Activated CD4-positive, alpha-beta memory T cell treated with anti-CD3 and anti-CD28 coated beads for 36 hours (primary cell): ENCODE measurements at regions not wholly inside any gene's neighbourhood (a gene's known extent, or its start where the extent isn't known, plus 50 kb on each side); places are given as distances from the start of the nearest gene placed in this dataset.

Source experiments
- CTCF ChIA-PET: fragments of 350-600 bp; sonication (Branson Sonifier 250); formaldehyde crosslinking; loops from one replicate; lab custom pipeline; 2021; ENCODE audit warnings: antibody characterized with exemption, inconsistent platforms; lab: Charles Lee
- POLR2A ChIA-PET: fragments of 350-600 bp; sonication (Branson Sonifier 250); formaldehyde crosslinking; loops from one replicate; lab custom pipeline; 2021; ENCODE audit warnings: antibody characterized with exemption; lab: Charles Lee
- DNase-seq: peaks from one replicate; pipeline ENCODE4 v3.0.0-alpha.2; 2020
- H3K27ac Mint-ChIP-seq: one replicate; pipeline ENCODE4 v1.8.0; 2021; ENCODE audit warnings: mixed read lengths
- H3K27me3 Mint-ChIP-seq: one replicate; pipeline ENCODE4 v1.8.0; 2021; ENCODE audit warnings: mixed read lengths
- H3K36me3 Mint-ChIP-seq: one replicate; pipeline ENCODE4 v1.8.0; 2021; ENCODE audit warnings: mixed read lengths
- H3K4me1 Mint-ChIP-seq: one replicate; pipeline ENCODE4 v1.8.0; 2021; ENCODE audit warnings: low read depth, mixed read lengths
- H3K4me3 Mint-ChIP-seq: one replicate; pipeline ENCODE4 v1.8.0; 2021; ENCODE audit warnings: mild to moderate bottlenecking, mixed read lengths
- H3K9me3 Mint-ChIP-seq: one replicate; pipeline ENCODE4 v1.8.0; 2021; ENCODE audit warnings: mixed read lengths
- intact Hi-C: fragments of 100-400 bp; cut with micrococcal nuclease; formaldehyde crosslinking; loops from one replicate; pipeline ENCODE4 v1.15.1; 2023

GRCh38 chr13:79871594-79871993 is 390.6 kb downstream of the NDFIP2 start:
- ChIA-PET POLR2A (no interaction called here), CTCF (no interaction called here)
- no peak overlapping the region for H3K4me3 Mint-ChIP-seq
- DNase-seq: no peak
- H3K27ac Mint-ChIP-seq: no peak overlapping the region
- intact Hi-C loops: no loop called here
- H3K4me1 Mint-ChIP-seq: no peaks in the 10 kb centered on the region
- no peaks in the 10 kb centered on the region for H3K36me3 Mint-ChIP-seq
- H3K9me3 Mint-ChIP-seq: no peaks in the 10 kb centered on the region
- H3K27me3 Mint-ChIP-seq: no peaks in the 10 kb centered on the region

GRCh38 chr13:79870766-79871165 is 389.8 kb downstream of the NDFIP2 start:
- intact Hi-C loops: no loop called here
- Mint-ChIP-seq H3K36me3 (no peaks in the 10 kb centered on the region), H3K4me3 (no peak overlapping the region), H3K27me3 (no peaks in the 10 kb centered on the region), H3K9me3 (no peaks in the 10 kb centered on the region), H3K4me1 (no peaks in the 10 kb centered on the region), H3K27ac (no peak overlapping the region)
- DNase-seq: no peak
- ChIA-PET CTCF (no interaction called here), POLR2A (interaction anchor here (0.6 kb wide), 1 partner anchor 132 kb away, joined by 3 read pairs; no protein-coding TSS in a partner anchor)

GRCh38 chr13:79870123-79870522 is 389.2 kb downstream of the NDFIP2 start:
- CTCF ChIA-PET: no interaction called here
- no peaks in the 10 kb centered on the region for H3K9me3 Mint-ChIP-seq
- POLR2A ChIA-PET: no interaction called here

GRCh38 chr13:79869326-79869725 is 388.4 kb downstream of the NDFIP2 start:
- intact Hi-C loops: no loop called here
- Mint-ChIP-seq H3K27me3 (no peaks in the 10 kb centered on the region), H3K4me3 (no peak overlapping the region), H3K27ac (no peak overlapping the region), H3K36me3 (no peaks in the 10 kb centered on the region), H3K9me3 (no peaks in the 10 kb centered on the region), H3K4me1 (no peaks in the 10 kb centered on the region)
- POLR2A ChIA-PET: no interaction called here
- CTCF ChIA-PET: no interaction called here
- DNase-seq: no peak

More at GRCh38 chr13:79870123-79870522, 389.2 kb downstream of the NDFIP2 start:
- intact Hi-C loops: no loop called here
- Mint-ChIP-seq H3K36me3 (no peaks in the 10 kb centered on the region), H3K27me3 (no peaks in the 10 kb centered on the region), H3K4me1 (no peaks in the 10 kb centered on the region), H3K4me3 (no peak overlapping the region), H3K27ac (no peak overlapping the region)
- no peak for DNase-seq

- Mint-ChIP-seq H3K36me3 (no peaks in the 10 kb centered on the region), H3K4me3 (no peak overlapping the region), H3K27me3 (no peaks in the 10 kb centered on the region), H3K27ac (no peak overlapping the region), H3K4me1 (no peaks in the 10 kb centered on the region), H3K9me3 (no peaks in the 10 kb centered on the region)
- ChIA-PET CTCF (no interaction called here), POLR2A (no interaction called here)
- intact Hi-C loops: no loop called here
- DNase-seq: no peak
Measured at GRCh38 chr13:79867254-79867653, 386.3 kb downstream of the NDFIP2 start.

- no peak for DNase-seq
- H3K4me3 Mint-ChIP-seq: no peak overlapping the region
- H3K27me3 Mint-ChIP-seq: no peaks in the 10 kb centered on the region
- ChIA-PET POLR2A (no interaction called here), CTCF (no interaction called here)
- intact Hi-C loops: no loop called here
- H3K27ac Mint-ChIP-seq: no peak overlapping the region
- no peaks in the 10 kb centered on the region for H3K9me3 Mint-ChIP-seq
- H3K4me1 Mint-ChIP-seq: no peaks in the 10 kb centered on the region
- no peaks in the 10 kb centered on the region for H3K36me3 Mint-ChIP-seq
Measured at GRCh38 chr13:79866436-79866835, 385.5 kb downstream of the NDFIP2 start.

GRCh38 chr13:79862515-79862914 is 381.6 kb downstream of the NDFIP2 start:
- CTCF ChIA-PET: no interaction called here
- no peaks in the 10 kb centered on the region for H3K4me1 Mint-ChIP-seq
- H3K27ac Mint-ChIP-seq: no peak overlapping the region
- H3K4me3 Mint-ChIP-seq: no peak overlapping the region
- H3K27me3 Mint-ChIP-seq: no peaks in the 10 kb centered on the region
- DNase-seq: no peak
- POLR2A ChIA-PET: no interaction called here
- H3K36me3 Mint-ChIP-seq: no peaks in the 10 kb centered on the region
- intact Hi-C loops: no loop called here
- peaks cover 2% of the 10 kb centered on the region for H3K9me3 Mint-ChIP-seq

GRCh38 chr13:79861731-79862130 is 380.8 kb downstream of the NDFIP2 start:
- peaks cover 2% of the 10 kb centered on the region for H3K9me3 Mint-ChIP-seq
- no peak overlapping the region for H3K4me3 Mint-ChIP-seq
- H3K4me1 Mint-ChIP-seq: no peaks in the 10 kb centered on the region
- no peak for DNase-seq
- H3K27ac Mint-ChIP-seq: no peak overlapping the region
- no peaks in the 10 kb centered on the region for H3K27me3 Mint-ChIP-seq
- ChIA-PET POLR2A (no interaction called here), CTCF (no interaction called here)
- H3K36me3 Mint-ChIP-seq: no peaks in the 10 kb centered on the region
- intact Hi-C loops: no loop called here

- Mint-ChIP-seq H3K27ac (no peak overlapping the region), H3K4me3 (no peak overlapping the region), H3K9me3 (peaks cover 2% of the 10 kb centered on the region), H3K4me1 (no peaks in the 10 kb centered on the region), H3K27me3 (no peaks in the 10 kb centered on the region), H3K36me3 (no peaks in the 10 kb centered on the region)
- CTCF ChIA-PET: no interaction called here
- intact Hi-C loops: no loop called here
- no peak for DNase-seq
- POLR2A ChIA-PET: no interaction called here
Measured at GRCh38 chr13:79860791-79861190, 379.8 kb downstream of the NDFIP2 start.

- intact Hi-C loops: no loop called here
- Mint-ChIP-seq H3K9me3 (peaks cover 2% of the 10 kb centered on the region), H3K36me3 (no peaks in the 10 kb centered on the region), H3K4me1 (no peaks in the 10 kb centered on the region), H3K27me3 (no peaks in the 10 kb centered on the region), H3K27ac (no peak overlapping the region), H3K4me3 (no peak overlapping the region)
- ChIA-PET CTCF (no interaction called here), POLR2A (no interaction called here)
- DNase-seq: no peak
Measured at GRCh38 chr13:79859756-79860155, 378.8 kb downstream of the NDFIP2 start.

- H3K27ac Mint-ChIP-seq: no peak overlapping the region
- no peaks in the 10 kb centered on the region for H3K9me3 Mint-ChIP-seq
- intact Hi-C loops: no loop called here
- ChIA-PET POLR2A (no interaction called here), CTCF (no interaction called here)
- H3K4me3 Mint-ChIP-seq: no peak overlapping the region
- H3K4me1 Mint-ChIP-seq: no peaks in the 10 kb centered on the region
- no peak for DNase-seq
- H3K36me3 Mint-ChIP-seq: no peaks in the 10 kb centered on the region
- no peaks in the 10 kb centered on the region for H3K27me3 Mint-ChIP-seq
Measured at GRCh38 chr13:79853251-79853650, 372.3 kb downstream of the NDFIP2 start.

- H3K4me1 Mint-ChIP-seq: no peaks in the 10 kb centered on the region
- CTCF ChIA-PET: no interaction called here
- intact Hi-C loops: no loop called here
Measured at GRCh38 chr13:79851318-79851717, 370.4 kb downstream of the NDFIP2 start.

GRCh38 chr13:79847882-79848592 is 367.1 kb downstream of the NDFIP2 start:
- H3K9me3 Mint-ChIP-seq: no peaks in the 10 kb centered on the region
- intact Hi-C loops: no loop called here
- H3K4me3 Mint-ChIP-seq: no peak overlapping the region
- no peak overlapping the region for H3K27ac Mint-ChIP-seq
- H3K36me3 Mint-ChIP-seq: no peaks in the 10 kb centered on the region
- no peak for DNase-seq
- ChIA-PET CTCF (no interaction called here), POLR2A (no interaction called here)
- no peaks in the 10 kb centered on the region for H3K27me3 Mint-ChIP-seq
- no peaks in the 10 kb centered on the region for H3K4me1 Mint-ChIP-seq

More at GRCh38 chr13:79851318-79851717, 370.4 kb downstream of the NDFIP2 start:
- POLR2A ChIA-PET: no interaction called here
- no peaks in the 10 kb centered on the region for H3K36me3 Mint-ChIP-seq
- no peak overlapping the region for H3K27ac Mint-ChIP-seq
- no peak for DNase-seq
- H3K4me3 Mint-ChIP-seq: no peak overlapping the region
- no peaks in the 10 kb centered on the region for H3K9me3 Mint-ChIP-seq
- no peaks in the 10 kb centered on the region for H3K27me3 Mint-ChIP-seq
